ENCODE measurements at regions not wholly inside any gene's neighbourhood (a gene's known extent, or its start where the extent isn't known, plus 50 kb on each side); places are given as distances from the start of the nearest gene placed in this dataset.
"Not testable (repeated sequence)": the region's sequence is repeated elsewhere in the genome, so short reads cannot be mapped to it uniquely, and the experiment has no call there.

DNA sequence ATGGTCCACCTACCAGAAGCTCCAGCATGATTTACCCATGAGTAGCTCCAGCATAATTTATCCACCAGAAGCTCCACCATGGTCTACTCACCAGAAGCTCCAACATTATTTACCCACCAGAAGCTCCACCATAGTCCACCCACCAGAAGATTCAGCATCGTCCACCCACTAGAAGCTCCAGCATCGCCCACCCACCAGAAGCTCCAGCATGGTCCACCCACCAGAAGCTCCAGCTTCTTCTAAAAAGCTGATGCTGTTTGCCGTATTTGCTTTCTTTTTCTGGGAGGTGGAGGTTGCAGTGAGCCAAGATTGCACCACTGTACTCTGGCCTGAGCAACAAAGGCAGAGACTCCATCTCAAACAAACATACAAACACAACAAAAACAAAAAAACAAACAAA lies 136.2 kb upstream of the TPTE start:
- TF ChIP-seq POLR2A (IDR thresholded peaks at IDR 0.05) = not testable (repeated sequence)
- TF ChIP-seq, protein P1, sequence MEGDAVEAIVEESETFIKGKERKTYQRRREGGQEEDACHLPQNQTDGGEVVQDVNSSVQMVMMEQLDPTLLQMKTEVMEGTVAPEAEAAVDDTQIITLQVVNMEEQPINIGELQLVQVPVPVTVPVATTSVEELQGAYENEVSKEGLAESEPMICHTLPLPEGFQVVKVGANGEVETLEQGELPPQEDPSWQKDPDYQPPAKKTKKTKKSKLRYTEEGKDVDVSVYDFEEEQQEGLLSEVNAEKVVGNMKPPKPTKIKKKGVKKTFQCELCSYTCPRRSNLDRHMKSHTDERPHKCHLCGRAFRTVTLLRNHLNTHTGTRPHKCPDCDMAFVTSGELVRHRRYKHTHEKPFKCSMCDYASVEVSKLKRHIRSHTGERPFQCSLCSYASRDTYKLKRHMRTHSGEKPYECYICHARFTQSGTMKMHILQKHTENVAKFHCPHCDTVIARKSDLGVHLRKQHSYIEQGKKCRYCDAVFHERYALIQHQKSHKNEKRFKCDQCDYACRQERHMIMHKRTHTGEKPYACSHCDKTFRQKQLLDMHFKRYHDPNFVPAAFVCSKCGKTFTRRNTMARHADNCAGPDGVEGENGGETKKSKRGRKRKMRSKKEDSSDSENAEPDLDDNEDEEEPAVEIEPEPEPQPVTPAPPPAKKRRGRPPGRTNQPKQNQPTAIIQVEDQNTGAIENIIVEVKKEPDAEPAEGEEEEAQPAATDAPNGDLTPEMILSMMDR (IDR thresholded peaks at IDR 0.05) = not testable (repeated sequence)

Measured in testis (tissue), 2 donors.